H1 (cell line): ENCODE measurements at regions not wholly inside any gene's neighbourhood (a gene's known extent, or its start where the extent isn't known, plus 50 kb on each side); places are given as distances from the start of the nearest gene placed in this dataset.

Experiments
- KDM4A ChIP-seq: IDR thresholded peaks from one replicate; pipeline ENCODE4 v1.7.1; 2012; ENCODE audit warnings: low read depth, mild to moderate bottlenecking, moderate library complexity, low read length, inconsistent platforms; ENCODE audit not compliant: severe bottlenecking
- NRF1 ChIP-seq: IDR thresholded peaks from 2 replicates; pipeline ENCODE4 v1.6.1; 2011; ENCODE audit warnings: mild to moderate bottlenecking, low read depth, low read length, improper control_type of control experiment
- POLR2AphosphoS5 ChIP-seq: IDR thresholded peaks from 2 replicates; pipeline ENCODE4 v1.6.1; 2011; ENCODE audit warnings: low read depth, low read length
- RNF2 ChIP-seq: fragments of 200-900, 300-1000 bp; sonication (generic); IDR thresholded peaks from 2 replicates; pipeline ENCODE4 v1.7.1; 2016; ENCODE audit warnings: borderline replicate concordance, low read depth, mild to moderate bottlenecking, antibody characterized with exemption, low read length; ENCODE audit not compliant: poor library complexity, severe bottlenecking; ENCODE audit errors: missing control alignments
- SP1 ChIP-seq: IDR thresholded peaks from 2 replicates; pipeline ENCODE4 v1.6.1; 2011; ENCODE audit warnings: low read depth, low read length
- TF ChIP-seq, protein P1 (sequence below): IDR thresholded peaks from 2 replicates; pipeline ENCODE4 v1.6.1; 2012; ENCODE audit warnings: inconsistent platforms

DNA sequence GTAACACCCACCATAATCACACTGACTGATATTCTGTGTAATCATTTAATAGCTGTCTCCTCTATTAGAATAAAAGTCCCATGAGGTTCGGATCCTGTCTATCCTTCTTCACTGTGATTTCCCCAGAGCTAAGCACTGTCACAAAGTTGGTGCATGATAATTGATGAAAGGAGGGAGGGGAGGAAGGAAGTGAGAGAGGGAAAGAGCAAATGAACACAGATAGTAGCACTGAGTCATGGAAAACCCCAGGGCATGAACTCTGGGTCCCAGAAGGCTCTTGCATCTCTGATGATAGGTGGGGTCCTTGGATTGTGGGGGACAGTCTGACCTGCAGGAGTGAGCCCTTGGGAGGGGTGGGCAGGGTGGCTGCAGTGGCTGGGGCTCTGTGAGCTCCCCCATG is 294.1 kb downstream of the LRFN2 start (continued):
- no peak for TF ChIP-seq POLR2AphosphoS5
- TF ChIP-seq RNF2: no peak
- TF ChIP-seq KDM4A: no peak
- no peak for TF ChIP-seq SP1
- TF ChIP-seq NRF1: no peak
- TF ChIP-seq, protein P1, sequence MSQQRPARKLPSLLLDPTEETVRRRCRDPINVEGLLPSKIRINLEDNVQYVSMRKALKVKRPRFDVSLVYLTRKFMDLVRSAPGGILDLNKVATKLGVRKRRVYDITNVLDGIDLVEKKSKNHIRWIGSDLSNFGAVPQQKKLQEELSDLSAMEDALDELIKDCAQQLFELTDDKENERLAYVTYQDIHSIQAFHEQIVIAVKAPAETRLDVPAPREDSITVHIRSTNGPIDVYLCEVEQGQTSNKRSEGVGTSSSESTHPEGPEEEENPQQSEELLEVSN: no peak
